ENCODE measurements at regions not wholly inside any gene's neighbourhood (a gene's known extent, or its start where the extent isn't known, plus 50 kb on each side); places are given as distances from the start of the nearest gene placed in this dataset.

DNA sequence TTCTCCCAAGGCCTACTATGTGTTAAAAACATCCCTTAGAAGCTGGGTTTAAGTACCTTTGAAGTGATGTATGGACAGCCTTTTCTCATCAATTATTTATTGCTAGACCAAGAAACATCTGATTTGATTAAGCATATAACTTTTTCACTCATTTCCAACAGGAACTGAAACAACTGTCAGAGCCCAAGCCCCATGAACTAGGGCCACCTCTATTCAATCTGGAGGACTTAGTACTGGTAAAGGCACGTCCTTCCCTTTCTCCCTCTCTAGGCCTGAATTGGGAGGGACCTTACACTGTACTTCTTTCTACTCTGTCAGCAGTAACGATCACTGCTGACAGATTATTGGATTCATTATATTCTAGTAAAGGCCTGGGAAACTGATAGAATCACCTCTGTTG is 612.0 kb upstream of the CDH8 start:
- DNase-seq (ENCODE audit: low read depth) = no peak

DNA sequence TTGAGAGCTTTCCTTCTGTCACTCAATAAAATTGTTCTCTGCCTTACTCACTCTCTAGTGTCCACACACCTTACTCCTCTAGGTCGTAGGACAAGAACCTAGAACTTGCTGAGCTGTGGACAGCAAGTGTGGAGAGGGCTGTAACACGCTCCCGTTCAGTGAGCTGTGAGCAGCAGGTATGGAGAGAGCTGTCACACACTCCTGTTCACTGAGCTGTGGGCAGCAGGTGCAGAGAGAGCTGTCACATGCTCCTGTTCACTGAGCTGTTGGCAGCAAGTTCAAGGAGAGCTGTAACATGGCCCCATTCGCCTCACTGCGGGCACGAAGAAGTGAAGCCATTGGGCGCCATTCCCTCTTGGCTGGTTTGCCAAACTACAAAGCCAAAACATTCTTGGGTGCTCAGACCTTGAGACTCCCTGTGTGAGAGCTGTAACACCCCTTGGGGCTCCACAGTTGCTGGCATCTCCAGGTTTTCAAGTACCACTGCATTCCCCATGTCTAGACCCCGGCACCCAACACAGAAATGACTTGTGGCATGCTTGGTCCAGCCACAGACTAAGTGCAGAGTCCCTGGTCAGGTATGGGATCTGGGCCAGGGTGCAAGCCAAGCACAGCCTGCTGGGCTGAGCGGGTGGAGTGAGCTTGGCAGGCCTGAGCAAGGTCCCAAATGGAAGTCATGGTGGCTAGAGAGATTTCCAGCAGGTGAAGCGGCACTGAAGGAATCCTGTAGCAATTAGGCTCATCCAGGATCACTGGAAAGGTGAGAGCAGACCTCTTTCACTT is 608.0 kb upstream of the CDH8 start:
- no peak for DNase-seq (ENCODE audit: low read depth)

DNA sequence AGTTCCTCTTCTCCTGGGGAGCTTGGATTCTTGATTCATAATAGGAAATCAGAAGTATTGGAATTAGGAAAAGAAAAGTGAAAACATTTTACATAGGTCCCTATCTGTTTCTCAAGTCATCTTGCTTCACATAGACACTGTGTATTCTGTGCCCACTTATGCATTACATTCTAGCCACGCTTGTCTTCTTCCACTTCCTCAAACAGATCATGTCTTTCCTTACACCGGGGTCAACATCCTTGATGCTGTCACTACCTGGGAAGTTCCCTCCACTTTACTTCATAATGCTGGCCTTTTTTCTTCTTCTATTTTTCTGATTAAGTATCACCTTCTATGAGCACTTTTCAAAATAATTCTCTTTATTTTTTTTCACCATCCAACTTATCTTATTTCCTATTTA is 606.4 kb upstream of the CDH8 start:
- no peak for DNase-seq (ENCODE audit: low read depth)

DNA sequence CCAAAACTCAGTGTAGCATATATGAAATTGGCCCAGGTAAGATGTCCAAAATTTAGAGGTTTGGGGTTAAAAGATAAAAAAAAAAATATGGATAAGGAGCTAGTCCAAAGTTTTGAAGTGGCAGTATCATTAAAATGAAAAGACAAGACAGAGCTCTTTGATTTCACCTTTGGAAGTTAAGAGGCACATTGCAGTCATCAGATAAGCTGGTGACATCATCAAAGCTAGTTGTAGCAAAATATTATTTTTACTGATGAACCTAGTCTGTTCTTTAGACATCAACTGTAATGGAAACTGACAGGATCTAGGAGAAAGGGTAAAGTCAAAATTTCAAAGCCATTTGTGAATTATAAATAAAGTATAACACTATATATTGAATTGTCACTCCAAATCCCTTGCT is 603.7 kb upstream of the CDH8 start:
- no peak for DNase-seq (ENCODE audit: low read depth)

DNA sequence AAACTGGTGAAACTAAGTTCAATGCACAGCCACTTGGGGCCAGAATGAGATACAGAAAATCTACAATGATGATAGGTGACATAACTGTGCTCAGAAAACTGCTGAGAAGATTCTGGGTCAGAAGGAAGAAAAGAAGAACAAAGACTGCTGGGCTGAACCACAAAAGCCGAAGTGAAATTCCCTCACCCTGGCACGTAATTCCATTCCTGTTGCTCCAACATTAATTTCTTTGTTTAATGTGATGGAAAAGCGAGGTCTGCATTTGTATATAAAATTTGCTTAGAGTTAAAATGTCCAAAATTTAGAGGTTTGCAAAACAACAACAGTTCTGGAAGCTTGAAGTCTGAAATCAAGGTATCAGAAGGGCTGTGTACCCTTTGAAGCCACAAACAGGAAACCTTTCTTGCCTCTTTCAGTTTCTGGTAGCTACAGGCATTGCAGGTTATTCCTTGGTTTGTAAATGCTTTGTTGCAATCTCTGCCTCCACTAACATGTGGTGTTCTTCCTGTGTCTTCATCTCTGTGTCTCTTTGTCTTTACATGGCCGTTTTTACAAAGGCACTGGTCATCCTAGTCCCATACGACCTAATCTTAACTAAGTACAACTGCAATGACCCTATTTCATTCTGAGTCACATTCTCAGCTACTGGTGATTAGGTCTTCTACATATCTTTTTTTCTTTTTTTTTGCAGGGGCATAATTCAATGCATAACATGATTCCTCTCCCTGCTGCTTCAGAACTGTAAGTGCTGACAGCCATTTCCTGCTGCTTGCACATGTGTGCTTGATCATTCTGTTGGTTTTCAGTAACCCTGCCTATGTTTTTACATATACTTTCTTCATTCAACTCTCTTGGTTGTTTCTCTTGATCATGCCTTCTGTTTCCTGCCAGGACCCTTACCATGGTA is 603.0 kb upstream of the CDH8 start:
- DNase-seq (ENCODE audit: low read depth) = no peak

DNA sequence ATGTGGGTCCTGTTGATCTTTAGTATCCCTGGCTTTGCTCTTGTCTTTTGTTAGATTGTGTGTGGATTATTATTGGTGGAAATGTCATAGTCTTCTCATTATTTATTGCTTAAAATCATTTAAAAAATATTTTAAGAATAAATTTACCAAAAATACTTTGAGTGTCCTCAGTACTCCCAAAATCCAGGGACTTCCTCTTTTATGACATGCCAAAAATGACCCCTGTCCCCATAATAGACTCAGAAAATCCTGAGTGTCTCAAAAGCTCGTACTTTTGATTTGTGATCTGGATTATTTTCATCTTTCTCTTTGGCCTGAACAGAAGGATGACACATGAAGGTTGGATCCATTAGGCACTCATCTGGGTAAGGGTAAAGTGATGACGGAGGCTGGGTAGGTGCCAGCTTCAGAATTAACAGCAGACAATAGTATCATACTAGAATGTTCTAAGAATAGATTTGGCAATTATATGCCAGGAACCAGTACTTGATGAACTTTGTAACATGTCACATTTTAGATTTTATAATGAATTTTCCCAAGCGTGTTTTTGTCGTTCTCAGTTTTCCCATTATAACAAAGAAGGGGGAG is 602.2 kb upstream of the CDH8 start:
- no peak for DNase-seq (ENCODE audit: low read depth)

DNA sequence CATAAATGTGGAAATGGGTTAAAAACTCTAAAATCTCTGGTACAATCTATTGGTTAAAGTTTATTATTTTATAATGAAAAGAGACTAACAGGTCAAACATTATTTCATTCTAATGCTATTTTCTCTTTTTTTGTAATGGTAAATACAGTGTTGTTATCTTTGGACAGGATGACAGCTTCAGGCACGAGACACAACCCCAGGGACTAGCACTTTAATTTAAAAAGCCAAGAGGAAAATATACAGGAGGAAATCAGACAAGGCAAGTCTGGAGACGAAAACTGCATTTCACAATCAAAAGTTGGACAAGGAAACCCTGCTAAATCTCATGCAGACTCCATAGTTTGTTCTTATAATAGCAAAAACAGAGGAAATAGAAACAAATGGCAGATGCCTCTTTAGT is 589.1 kb upstream of the CDH8 start:
- no peak for DNase-seq (ENCODE audit: low read depth)

DNA sequence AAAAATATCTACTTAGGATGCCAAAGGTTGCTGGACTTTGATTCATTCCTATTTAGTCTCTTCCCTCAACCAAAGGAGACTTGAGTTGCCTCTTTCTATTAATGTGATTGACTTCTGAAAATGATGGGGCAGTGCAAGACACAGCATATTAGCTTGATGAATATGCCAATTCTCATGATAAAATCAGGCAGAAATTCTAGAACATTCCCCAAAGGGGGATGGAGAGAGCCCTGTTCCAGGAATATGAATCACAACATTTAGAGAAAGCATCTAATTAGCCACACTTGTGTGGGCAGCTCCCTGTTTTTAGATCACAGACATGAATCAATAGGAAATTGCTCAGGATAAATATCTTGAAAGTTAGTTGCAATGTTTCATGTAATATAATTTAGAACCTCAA is 584.0 kb upstream of the CDH8 start:
- no peak for DNase-seq (ENCODE audit: low read depth)

DNA sequence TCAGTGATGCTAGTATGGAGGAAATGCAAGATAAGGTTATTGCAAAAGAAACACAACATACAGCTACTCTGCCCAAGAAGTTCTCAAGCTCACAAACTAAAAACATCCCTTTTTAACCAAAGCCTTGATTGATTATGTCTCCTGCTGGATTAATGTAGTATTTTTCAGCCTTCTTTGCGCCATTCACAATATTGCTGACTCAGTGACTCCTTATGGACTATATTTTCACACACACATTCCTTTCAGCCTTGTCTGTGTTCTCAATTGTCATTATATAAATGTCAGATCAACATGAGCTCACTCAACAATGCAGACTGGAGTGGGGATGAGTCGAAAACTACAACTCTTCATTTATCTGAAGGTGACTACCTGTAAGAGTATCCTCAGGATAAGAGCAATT is 579.3 kb upstream of the CDH8 start:
- no peak for DNase-seq (ENCODE audit: low read depth)

DNA sequence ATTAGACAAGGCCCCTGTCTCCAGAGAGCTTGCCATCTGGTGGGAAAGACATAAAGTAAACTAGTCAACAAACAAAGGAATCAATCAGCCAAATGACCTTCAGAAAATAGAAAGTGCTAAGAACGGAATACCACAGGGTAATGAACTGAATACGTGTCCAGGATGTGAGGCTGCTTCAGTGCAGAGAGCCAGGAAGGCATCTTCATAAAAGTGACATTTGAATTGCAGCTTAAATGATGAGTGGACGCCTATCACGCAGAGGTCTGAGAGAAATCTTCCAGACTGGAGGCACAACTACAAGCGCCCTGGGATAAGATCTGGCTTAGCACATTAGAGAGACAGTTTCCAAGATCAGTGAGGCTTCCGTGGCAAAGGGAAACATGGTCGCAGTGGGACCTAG is 574.1 kb upstream of the CDH8 start:
- DNase-seq (ENCODE audit: low read depth) = no peak

DNA sequence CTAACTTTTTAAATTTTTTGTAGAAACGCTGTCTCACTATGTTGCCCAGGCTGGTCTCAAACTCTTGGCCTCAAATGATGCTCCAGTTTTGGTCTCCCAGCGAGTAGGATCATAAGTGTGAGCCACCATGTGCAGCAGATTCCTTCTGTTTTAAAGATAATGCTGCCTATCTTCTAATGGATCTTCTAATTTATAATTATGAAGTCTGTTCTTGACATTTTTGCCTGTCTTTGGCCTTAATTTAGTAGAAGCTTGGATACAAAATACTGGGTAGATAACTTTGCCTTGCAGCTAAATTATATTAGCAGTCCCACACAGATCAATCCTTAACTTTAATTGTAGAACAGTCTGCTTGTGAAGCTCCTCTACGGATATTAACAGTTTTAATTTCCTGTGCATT is 566.6 kb upstream of the CDH8 start:
- DNase-seq (ENCODE audit: low read depth) = no peak

DNA sequence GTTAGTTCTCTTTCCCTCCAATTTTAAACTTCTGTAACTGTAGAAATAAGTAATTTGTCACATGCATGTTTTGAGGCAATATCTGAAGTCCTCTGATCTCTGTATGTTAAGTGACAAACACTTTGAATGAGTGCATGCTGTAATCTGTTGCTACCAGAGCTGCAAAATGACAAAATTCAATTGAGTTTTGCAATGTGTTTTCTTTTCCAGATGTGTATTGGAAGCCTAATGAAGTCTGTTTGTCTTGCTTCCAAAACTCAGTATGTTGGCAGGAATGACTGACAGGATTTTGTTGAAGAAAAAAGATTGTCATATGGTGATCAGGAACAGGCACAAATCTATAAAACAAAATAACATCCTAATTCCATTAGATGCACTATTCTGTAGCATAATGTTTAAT is 561.6 kb upstream of the CDH8 start:
- no peak for DNase-seq (ENCODE audit: low read depth)

DNA sequence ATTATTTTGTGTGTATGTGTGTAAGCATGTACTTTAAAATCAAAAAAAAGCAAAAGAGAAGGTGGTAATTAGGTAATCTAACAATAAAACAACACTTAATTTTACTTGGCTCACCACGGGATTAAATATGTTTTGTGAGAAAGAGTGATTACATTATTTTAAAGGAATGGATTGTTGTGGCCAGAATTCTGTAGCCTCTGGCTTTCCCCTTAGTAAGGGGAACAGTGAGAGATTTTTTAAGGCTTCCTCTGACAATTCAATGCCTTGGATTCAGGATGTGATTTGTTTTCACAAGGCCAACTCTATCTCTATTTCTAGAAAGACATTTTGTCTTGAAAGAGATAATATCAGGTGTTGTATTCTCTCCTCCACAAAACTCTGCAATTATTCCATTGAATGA is 560.3 kb upstream of the CDH8 start:
- DNase-seq (ENCODE audit: low read depth) = no peak

DNA sequence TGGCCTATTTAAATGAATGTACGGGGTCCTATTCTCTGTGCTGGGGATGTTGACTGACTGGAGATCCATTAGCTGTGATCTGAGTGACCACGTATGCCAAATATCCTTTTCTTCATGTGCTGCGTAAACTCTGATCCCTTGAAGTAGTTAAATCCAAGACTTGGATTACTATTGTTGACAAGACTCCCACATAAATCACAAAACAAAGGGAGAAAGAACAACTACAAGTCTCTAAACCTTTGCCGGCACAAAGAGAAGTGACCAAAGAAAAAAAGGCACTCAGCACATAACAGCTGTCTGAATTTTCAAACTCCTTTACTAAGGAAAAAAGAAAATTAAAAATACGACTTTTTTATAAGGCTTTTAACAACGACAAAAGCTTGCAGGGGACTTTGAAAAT is 559.9 kb upstream of the CDH8 start:
- no peak for DNase-seq (ENCODE audit: low read depth)

DNA sequence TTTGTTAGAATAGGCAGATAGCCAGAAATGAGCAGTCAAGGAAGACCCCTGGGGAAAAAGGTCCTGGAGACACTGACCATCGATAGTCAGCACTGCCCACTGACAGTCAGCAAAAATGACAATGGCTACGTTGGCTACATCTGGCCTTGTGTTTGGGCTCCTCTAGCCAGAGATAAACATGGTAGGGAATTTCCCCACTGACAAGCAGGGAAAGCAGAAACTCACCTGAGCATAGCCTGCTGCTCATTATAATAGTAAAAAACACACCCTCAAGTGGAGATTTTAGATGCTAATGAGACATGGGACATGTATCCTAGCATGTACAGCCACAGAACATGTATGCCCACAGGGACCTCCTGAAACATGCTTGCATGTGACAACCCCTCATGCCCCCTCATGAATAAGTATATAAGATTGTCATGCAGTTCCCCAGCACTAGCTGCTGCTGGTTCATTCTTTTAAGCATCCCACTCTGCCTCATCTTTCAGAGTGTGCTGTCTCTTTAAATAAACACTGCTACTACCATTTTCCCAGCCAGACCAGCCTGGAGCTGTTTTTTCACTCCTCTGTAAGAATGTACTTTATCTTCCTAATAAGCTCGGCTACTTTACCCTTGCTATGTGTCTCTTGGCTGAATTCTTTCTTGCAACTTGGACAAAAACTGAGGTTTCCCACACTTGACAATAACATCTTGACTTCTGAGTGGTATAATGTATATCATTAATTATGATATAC is 550.1 kb upstream of the CDH8 start:
- DNase-seq (ENCODE audit: low read depth) = no peak

DNA sequence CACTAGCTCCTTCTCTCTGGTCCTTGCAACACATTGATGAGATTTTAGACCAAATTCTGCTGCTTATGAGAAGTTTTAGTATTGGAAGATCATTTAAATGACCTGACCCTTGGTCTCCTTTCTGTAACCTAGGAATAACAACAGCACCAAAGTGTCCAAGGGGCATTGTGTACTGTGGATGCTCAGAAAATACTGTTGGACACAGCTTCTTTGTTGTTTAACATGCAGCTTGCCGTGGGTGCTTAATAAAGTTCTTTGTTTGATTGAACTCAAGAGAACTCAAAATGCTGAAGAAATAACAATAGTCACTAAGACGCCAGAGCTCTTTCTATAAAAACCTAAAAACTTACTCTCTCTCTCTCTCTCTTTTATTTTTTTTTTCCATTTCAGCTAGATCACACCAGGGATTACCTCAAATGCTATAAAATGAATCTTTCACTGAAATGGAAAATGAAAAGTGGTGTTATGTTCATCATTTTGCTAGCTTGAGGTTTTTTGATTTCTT is 548.9 kb upstream of the CDH8 start:
- no peak for DNase-seq (ENCODE audit: low read depth)

DNA sequence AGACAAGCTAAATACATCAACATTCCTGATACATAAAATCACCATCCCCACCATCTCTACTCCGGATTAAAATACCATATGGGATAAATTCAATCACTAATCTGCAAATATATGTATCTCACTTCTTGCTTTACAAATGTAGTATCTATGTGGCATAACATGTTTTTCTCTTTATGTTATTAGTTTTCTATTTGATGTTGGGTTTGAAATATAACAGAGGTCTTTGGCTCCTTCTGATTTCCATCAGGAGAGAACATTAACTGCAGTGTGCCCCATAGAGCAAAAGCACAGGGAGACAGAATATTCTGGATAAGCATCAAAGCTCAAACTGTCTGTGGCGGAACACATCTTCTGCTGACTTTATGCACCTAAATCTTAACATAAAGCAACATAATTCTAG is 547.2 kb upstream of the CDH8 start:
- DNase-seq (ENCODE audit: low read depth) = no peak

DNA sequence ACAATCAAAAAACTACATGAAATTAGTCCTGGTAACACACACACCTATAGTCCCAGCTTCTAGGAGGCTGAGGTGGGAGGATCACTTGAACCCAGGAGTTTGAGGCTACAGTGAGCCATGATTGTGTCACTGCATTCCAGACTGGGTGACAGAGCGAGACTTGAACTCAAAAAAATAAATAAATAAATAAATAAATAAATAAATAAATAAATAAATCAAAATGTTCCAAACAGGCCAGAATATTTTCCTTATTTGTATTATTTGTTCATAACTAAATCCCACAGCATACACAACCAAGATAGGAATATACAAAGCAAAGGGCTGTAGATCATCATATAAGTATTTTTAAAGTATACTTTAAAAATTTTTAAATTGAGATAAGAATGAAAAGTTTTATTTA is 537.2 kb upstream of the CDH8 start:
- no peak for DNase-seq (ENCODE audit: low read depth)

DNA sequence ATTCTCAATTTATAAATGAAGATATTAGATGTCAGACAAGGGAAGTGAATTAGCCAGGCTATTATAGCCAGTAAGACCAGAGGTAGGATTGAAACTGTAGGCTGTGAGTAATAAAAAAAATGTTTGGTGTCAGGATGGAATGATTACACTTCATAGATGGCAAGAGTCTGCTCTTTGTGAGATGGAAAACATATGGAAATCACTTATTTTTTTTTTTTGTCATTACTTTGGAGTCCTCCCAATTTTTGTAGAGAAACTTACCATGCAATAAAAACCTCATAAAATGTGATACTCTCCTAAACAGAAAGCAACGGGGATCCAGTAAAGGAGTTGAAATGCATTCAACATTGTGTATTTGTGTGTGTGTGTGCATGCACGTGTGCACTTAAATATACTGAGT is 532.7 kb upstream of the CDH8 start:
- no peak for DNase-seq (ENCODE audit: low read depth)

DNA sequence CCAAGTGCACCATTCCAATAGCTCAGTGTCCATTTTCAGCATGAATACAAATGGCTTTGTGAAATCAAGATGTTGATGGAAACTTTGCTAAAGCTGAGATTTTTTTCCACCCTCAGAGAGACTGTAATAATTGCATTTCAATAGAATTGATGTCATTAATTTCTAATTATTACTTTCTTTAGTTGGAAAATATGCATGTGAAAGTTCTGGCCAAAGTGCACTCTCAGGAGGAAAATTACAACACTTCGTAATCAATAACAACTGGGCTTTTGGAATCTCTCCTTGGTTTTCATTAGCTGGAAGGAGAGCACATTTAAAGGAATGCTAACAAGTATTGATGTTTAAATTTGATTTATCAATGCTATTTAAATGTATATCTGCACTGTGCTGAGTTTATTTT is 529.5 kb upstream of the CDH8 start:
- DNase-seq (ENCODE audit: low read depth) = no peak

DNA sequence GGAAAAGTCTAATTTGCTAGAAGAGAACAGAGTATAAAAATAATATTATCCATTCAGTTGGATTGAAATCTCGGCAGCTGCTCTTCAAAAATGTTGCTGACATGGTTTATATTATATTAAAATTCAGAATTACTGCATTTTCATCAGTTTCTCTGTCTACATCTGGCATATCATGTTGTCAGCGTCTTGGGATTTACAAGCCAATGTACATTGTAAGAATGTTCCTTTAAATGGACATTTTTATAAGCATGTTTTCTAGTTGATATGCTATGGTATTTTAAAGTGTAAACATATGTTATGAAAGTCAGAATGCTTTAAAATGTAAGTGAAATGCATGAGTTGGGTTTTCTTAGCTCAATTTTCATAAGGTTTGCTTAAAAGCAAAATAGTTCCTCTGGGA is 528.1 kb upstream of the CDH8 start:
- no peak for DNase-seq (ENCODE audit: low read depth)

DNA sequence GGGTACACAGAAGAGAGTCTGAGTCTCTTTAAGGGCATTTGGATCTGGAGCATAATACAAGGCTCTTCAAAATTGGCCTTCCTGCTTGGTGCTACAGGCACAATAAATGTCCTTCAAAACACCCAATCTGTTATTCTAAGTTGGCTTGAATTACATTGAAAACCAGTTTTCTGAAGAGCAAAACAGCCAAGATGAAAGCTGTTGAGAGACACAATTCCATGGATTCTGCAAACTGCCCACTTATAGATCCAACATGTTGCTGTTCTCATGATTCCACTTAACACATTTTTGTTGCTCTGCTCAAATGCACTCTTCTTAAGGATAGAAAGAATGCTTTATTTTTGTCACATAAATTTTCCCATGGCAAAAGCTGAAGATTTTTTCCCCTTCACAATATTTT is 525.9 kb upstream of the CDH8 start:
- no peak for DNase-seq (ENCODE audit: low read depth)

Measured in iris pigment epithelial cell (primary cell).